ENCODE measurements at regions not wholly inside any gene's neighbourhood (a gene's known extent, or its start where the extent isn't known, plus 50 kb on each side); places are given as distances from the start of the nearest gene placed in this dataset.

DNA sequence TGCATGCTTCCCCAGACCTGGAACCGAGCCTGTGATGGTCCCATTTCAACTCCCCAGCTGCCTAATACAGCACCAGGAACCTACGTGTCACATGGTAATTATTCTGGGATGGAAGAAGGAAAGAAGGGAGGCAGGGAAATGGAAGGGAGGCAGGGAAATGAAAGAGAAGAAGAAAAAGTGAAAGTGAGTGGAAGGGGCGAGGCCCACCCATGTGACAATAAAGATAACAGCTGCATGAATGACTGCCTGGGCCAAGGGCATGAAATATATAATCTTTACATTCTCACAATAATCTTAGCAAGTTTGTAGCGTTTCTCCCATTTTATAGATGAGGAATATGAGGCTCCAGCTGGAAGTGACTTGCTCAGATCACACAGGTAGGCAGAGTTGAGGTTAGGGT, 245.0 kb upstream of the PWP1 start:
- intact Hi-C loops (cut with DNase I) = no loop called here
- no peaks in the 10 kb centered on the region for H3K27me3 ChIP-seq (ENCODE audit: control insufficient read depth in 1 of 2, insufficient read depth in 2 of 2, low read length in 1 of 2)
- no peak for ATAC-seq (ENCODE audit: low FRiP score)

DNA sequence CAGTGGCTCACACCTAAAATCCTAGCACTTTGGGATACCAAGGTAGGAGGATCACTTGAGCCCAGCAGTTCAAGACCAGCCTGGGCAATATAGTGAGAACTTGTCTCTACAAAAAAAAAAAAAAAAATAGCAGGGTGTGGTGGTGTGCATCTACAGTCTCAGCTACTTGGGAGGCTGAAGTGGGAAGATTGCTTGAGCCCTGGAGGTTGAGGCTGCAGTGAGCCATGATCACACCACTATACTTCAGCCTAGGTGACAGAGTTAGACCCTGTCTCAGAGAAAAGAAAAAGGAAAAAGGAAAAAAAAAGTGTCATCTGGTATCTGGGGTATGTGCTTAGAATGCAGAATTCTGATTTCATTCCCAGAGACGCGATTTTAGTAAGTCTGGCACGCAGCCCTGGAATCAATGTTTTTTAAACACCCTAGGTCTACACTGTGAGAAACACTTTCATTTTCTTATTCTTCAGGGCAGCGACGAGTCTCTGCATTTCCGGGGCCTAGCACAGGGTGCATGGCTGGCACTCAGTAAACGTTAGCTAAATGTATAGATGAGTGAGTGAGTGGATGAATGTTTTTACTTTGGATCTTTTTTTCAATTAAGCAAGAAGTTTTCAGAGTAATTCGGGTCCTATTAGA, 243.8 kb upstream of the PWP1 start:
- H3K4me1 ChIP-seq (ENCODE audit: control insufficient read depth in 1 of 2, insufficient read depth in 2 of 2, low read length in 2 of 2) = no peaks in the 10 kb centered on the region
- H3K27me3 ChIP-seq (ENCODE audit: control insufficient read depth in 1 of 2, insufficient read depth in 2 of 2, low read length in 1 of 2) = no peaks in the 10 kb centered on the region
- DNase-seq = no peak
- H3K9me3 ChIP-seq (ENCODE audit: control insufficient read depth, low read length) = no peaks in the 10 kb centered on the region
- no peaks in the 10 kb centered on the region for H3K36me3 ChIP-seq (ENCODE audit: control insufficient read depth in 1 of 2, insufficient read depth in 2 of 2, low read length in 1 of 2)
- no peak overlapping the region for H3K4me3 ChIP-seq (ENCODE audit: low read length in 2 of 2)
- ATAC-seq (ENCODE audit: low FRiP score) = no peak
- intact Hi-C loops (cut with DNase I) = no loop called here
- H3K27ac ChIP-seq (ENCODE audit: low read depth in 1 of 2, low read length in 2 of 2) = no peak overlapping the region
- 3 to 6% methylated on average over 8 of the region's 8 CpGs for WGBS, 2 donors

More for the DNA sequence above, 245.0 kb upstream of the PWP1 start:
- Histone ChIP-seq H3K27ac (ENCODE audit: low read depth in 1 of 2, low read length in 2 of 2) (no peak overlapping the region), H3K36me3 (ENCODE audit: control insufficient read depth in 1 of 2, insufficient read depth in 2 of 2, low read length in 1 of 2) (no peaks in the 10 kb centered on the region), H3K4me1 (ENCODE audit: control insufficient read depth in 1 of 2, insufficient read depth in 2 of 2, low read length in 2 of 2) (no peaks in the 10 kb centered on the region), H3K9me3 (ENCODE audit: control insufficient read depth, low read length) (no peaks in the 10 kb centered on the region), H3K4me3 (ENCODE audit: low read length in 2 of 2) (no peak overlapping the region)
- no peak for DNase-seq
- WGBS, 2 donors = 94 to 96% methylated on average over 4 of the region's 4 CpGs

DNA sequence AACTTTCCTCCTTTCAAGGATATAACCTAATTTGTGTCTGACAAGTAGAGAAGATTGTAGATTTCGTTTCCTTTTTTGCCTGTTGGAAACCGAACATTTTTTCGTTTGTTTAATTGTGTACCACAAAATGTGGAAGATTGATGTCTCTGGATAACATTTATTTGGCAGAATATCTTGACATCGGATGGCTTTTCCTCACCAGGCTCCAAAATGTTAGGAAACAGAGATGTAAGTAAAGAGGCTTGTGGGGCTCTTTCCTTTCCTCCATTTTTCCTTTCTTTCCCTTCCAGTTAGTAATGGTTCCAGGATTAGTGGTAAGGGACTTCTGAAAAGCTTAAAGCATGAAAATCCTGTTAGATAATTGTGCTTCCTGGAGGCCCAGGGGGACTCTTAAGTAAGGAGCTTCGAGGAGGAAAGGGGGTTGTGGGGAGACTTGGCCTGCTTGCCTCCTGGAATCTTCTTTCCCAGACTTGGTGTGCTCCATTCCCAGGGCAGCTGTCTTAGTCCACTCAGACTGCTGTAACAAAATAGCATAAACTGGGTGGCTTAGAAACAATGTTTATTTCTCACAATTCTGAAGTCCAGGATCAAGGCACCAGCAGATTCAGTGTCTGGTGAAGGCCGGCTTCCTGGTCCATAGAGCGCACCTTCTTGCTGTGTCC, 243.1 kb upstream of the PWP1 start:
- intact Hi-C loops (cut with DNase I) = no loop called here
- Histone ChIP-seq H3K27me3 (ENCODE audit: control insufficient read depth in 1 of 2, insufficient read depth in 2 of 2, low read length in 1 of 2) (no peaks in the 10 kb centered on the region), H3K4me1 (ENCODE audit: control insufficient read depth in 1 of 2, insufficient read depth in 2 of 2, low read length in 2 of 2) (no peaks in the 10 kb centered on the region), H3K4me3 (ENCODE audit: low read length in 2 of 2) (no peak overlapping the region), H3K9me3 (ENCODE audit: control insufficient read depth, low read length) (no peaks in the 10 kb centered on the region), H3K36me3 (ENCODE audit: control insufficient read depth in 1 of 2, insufficient read depth in 2 of 2, low read length in 1 of 2) (no peaks in the 10 kb centered on the region), H3K27ac (ENCODE audit: low read depth in 1 of 2, low read length in 2 of 2) (no peak overlapping the region)
- ATAC-seq (ENCODE audit: low FRiP score) (no peak), DNase-seq (no peak)
- 33 to 35% methylated on average over 7 of the region's 7 CpGs for WGBS, 2 donors

DNA sequence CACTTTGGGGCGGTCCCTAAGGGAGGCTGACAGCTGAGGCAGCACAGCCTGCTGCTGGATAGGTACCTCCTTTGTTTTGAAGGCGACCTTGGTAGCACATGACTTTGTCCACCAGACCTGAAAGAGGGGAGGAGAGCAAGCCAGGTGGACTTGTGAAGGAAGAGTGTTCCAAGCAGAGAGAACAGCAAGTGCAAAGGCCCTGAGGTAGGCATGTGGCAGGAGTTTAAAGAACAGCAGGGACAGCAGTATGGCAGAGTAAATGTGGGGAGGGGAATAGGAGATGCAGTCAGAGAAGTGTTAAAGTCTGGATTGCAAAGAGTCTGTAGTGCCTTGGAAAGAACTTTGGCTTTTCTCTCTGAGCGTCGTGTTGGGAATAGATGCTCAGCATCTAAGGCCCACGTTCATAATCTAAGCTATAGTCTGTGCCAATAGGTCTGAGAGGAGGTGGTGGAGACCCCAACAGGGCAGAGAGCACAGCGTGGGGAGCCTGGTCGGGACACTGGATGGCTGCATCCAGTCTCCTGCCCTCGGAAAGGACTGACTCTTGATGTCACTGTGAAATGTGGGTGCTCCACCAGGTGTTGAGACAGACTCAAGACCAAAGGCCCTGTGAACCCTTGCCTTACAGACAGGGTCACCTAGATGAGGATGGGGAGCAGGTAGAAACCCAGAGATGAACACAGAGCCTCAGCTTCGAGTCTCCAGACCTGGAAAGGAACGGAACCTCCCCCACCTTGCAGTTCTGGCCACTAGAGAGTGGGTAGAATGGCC, 242.1 kb upstream of the PWP1 start:
- intact Hi-C loops (cut with DNase I) = no loop called here
- Histone ChIP-seq H3K27ac (ENCODE audit: low read depth in 1 of 2, low read length in 2 of 2) (no peak overlapping the region), H3K9me3 (ENCODE audit: control insufficient read depth, low read length) (no peaks in the 10 kb centered on the region), H3K27me3 (ENCODE audit: control insufficient read depth in 1 of 2, insufficient read depth in 2 of 2, low read length in 1 of 2) (no peaks in the 10 kb centered on the region), H3K4me3 (ENCODE audit: low read length in 2 of 2) (no peak overlapping the region), H3K4me1 (ENCODE audit: control insufficient read depth in 1 of 2, insufficient read depth in 2 of 2, low read length in 2 of 2) (no peaks in the 10 kb centered on the region), H3K36me3 (ENCODE audit: control insufficient read depth in 1 of 2, insufficient read depth in 2 of 2, low read length in 1 of 2) (no peaks in the 10 kb centered on the region)
- no peak for DNase-seq
- ATAC-seq (ENCODE audit: low FRiP score) = no peak
- 85 to 92% methylated on average over 10 of the region's 10 CpGs for WGBS, 2 donors

DNA sequence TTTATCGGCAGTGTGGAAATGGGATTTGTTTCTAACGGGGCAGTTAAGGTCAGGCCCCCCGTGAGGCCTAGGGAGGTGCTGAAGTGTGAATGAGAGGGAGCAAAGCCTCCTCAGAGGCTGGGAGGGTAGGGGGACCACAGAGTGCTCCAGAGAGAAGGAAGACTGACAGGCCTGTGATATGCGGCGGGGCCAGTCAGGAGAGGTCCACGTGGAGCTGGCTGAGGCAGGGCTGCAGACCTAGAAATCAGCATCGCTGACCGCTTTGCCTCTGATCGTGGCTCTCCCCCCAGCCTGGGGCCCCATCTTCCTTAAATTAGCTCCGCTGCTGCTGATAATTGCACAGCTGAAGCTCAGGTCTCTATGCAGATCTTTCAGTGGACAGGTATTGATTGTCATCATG, 240.8 kb upstream of the PWP1 start:
- Histone ChIP-seq H3K9me3 (ENCODE audit: control insufficient read depth, low read length) (no peaks in the 10 kb centered on the region), H3K36me3 (ENCODE audit: control insufficient read depth in 1 of 2, insufficient read depth in 2 of 2, low read length in 1 of 2) (no peaks in the 10 kb centered on the region), H3K4me3 (ENCODE audit: low read length in 2 of 2) (no peak overlapping the region), H3K4me1 (ENCODE audit: control insufficient read depth in 1 of 2, insufficient read depth in 2 of 2, low read length in 2 of 2) (no peaks in the 10 kb centered on the region), H3K27ac (ENCODE audit: low read depth in 1 of 2, low read length in 2 of 2) (no peak overlapping the region), H3K27me3 (ENCODE audit: control insufficient read depth in 1 of 2, insufficient read depth in 2 of 2, low read length in 1 of 2) (no peaks in the 10 kb centered on the region)
- no peak for ATAC-seq (ENCODE audit: low FRiP score)
- intact Hi-C loops (cut with DNase I) = no loop called here
- WGBS, 2 donors = 93 to 94% methylated on average over 10 of the region's 10 CpGs
- DNase-seq = no peak

DNA sequence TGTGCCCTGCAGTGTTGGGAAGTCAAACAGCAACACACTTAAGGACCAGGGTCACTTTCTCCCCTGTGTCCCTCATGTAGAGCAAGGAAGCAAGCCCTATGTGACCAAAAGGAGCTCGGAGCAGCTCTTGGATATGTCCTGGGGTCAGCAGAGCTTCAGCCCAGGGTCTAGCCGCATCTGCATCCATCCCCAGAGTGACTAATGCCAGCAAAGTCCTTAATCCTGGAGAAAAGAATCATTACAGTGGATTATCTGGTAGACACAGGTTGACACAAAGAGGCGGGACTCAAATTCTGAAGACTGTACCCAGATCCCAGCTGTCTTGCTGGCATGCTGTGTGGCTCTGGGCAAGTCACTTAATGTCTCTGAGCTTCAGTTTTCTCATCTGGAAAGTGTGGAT, 239.1 kb upstream of the PWP1 start:
- Histone ChIP-seq H3K4me3 (ENCODE audit: low read length in 2 of 2) (no peak overlapping the region), H3K9me3 (ENCODE audit: control insufficient read depth, low read length) (no peaks in the 10 kb centered on the region), H3K27ac (ENCODE audit: low read depth in 1 of 2, low read length in 2 of 2) (no peak overlapping the region), H3K36me3 (ENCODE audit: control insufficient read depth in 1 of 2, insufficient read depth in 2 of 2, low read length in 1 of 2) (no peaks in the 10 kb centered on the region), H3K27me3 (ENCODE audit: control insufficient read depth in 1 of 2, insufficient read depth in 2 of 2, low read length in 1 of 2) (no peaks in the 10 kb centered on the region), H3K4me1 (ENCODE audit: control insufficient read depth in 1 of 2, insufficient read depth in 2 of 2, low read length in 2 of 2) (no peaks in the 10 kb centered on the region)
- no peak for ATAC-seq (ENCODE audit: low FRiP score)
- intact Hi-C loops (cut with DNase I) = no loop called here
- 96 to 97% methylated on average over 3 of the region's 3 CpGs for WGBS, 2 donors
- DNase-seq = no peak

DNA sequence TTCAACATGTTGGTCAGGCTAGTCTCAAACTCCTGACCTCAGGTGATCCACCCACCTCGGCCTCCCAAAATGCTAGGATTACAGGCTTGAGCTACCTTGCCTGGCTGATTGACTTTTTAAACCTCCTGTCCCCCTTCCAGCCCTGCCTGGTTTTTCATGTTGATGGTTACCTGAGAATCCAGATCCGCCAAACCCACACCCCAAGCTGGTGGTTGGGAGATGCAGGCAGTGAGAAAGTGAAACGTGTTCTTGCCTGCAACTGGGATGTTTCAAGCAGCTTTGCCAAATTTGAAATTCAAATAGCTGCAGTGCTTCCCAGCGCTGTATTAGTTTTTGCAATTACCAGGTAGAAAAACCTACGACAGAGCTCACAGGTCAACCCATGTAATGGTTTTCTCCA, 238.3 kb upstream of the PWP1 start:
- Histone ChIP-seq H3K36me3 (ENCODE audit: control insufficient read depth in 1 of 2, insufficient read depth in 2 of 2, low read length in 1 of 2) (no peaks in the 10 kb centered on the region), H3K27me3 (ENCODE audit: control insufficient read depth in 1 of 2, insufficient read depth in 2 of 2, low read length in 1 of 2) (no peaks in the 10 kb centered on the region), H3K9me3 (ENCODE audit: control insufficient read depth, low read length) (no peaks in the 10 kb centered on the region), H3K27ac (ENCODE audit: low read depth in 1 of 2, low read length in 2 of 2) (no peak overlapping the region), H3K4me1 (ENCODE audit: control insufficient read depth in 1 of 2, insufficient read depth in 2 of 2, low read length in 2 of 2) (no peaks in the 10 kb centered on the region), H3K4me3 (ENCODE audit: low read length in 2 of 2) (no peak overlapping the region)
- DNase-seq (no peak), ATAC-seq (ENCODE audit: low FRiP score) (no peak)
- intact Hi-C loops (cut with DNase I) = no loop called here
- WGBS, 2 donors = 92 to 93% methylated on average over 5 of the region's 5 CpGs

DNA sequence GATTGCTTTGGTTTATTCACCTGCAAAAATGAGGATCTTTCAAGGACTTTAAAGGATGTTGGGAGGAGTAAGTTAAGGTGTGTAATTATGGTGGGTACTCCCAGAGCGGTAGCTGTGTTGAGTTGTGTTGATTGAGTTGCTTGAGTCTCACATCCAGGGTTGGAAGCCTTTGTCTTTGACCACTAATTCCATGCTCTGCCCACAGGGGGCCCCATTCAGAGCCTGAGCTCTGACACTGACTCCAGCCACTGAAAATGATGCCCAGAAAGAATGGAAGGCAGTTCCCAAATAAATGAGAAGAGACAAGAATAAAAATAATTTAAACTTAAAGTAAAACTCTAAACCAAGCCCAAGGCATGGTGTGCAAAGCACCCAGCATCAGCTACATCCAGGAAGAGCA, 237.4 kb upstream of the PWP1 start:
- 82 to 84% methylated on average over 1 of the region's 1 CpG for WGBS, 2 donors
- intact Hi-C loops (cut with DNase I) = no loop called here
- no peaks in the 10 kb centered on the region for H3K4me1 ChIP-seq (ENCODE audit: control insufficient read depth in 1 of 2, insufficient read depth in 2 of 2, low read length in 2 of 2)
- no peak overlapping the region for H3K27ac ChIP-seq (ENCODE audit: low read depth in 1 of 2, low read length in 2 of 2)
- H3K36me3 ChIP-seq (ENCODE audit: control insufficient read depth in 1 of 2, insufficient read depth in 2 of 2, low read length in 1 of 2) = no peaks in the 10 kb centered on the region
- no peak for ATAC-seq (ENCODE audit: low FRiP score)
- H3K9me3 ChIP-seq (ENCODE audit: control insufficient read depth, low read length) = peaks cover 1% of the 10 kb centered on the region
- DNase-seq = no peak
- H3K27me3 ChIP-seq (ENCODE audit: control insufficient read depth in 1 of 2, insufficient read depth in 2 of 2, low read length in 1 of 2) = no peaks in the 10 kb centered on the region
- no peak overlapping the region for H3K4me3 ChIP-seq (ENCODE audit: low read length in 2 of 2)

DNA sequence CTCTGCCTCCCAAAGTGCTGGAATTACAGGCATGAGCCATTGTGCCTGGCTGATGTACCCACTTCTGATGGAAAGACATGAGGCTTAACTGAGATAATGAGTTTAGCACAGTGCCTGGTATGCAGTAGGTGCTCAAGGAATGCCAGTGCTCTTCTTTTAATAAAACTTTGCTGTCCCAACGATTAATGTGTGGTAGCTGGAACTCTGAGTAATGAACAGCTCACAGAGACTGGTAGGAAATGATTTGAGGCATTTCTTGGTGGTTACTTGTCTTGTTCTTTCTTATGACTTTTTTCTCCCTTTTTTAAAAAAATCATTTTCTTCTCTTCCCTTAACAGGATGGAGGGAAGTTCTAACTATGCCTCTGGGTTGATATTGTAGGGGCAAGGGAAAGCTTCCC, 235.7 kb upstream of the PWP1 start:
- intact Hi-C loops (cut with DNase I) = no loop called here
- ATAC-seq (ENCODE audit: low FRiP score) (no peak), DNase-seq (no peak)
- H3K9me3 ChIP-seq (ENCODE audit: control insufficient read depth, low read length) = peaks cover 1% of the 10 kb centered on the region
- WGBS, 2 donors = 59% methylated on average over 1 of the region's 1 CpG
- no peaks in the 10 kb centered on the region for H3K27me3 ChIP-seq (ENCODE audit: control insufficient read depth in 1 of 2, insufficient read depth in 2 of 2, low read length in 1 of 2)
- H3K36me3 ChIP-seq (ENCODE audit: control insufficient read depth in 1 of 2, insufficient read depth in 2 of 2, low read length in 1 of 2) = no peaks in the 10 kb centered on the region
- H3K4me1 ChIP-seq (ENCODE audit: control insufficient read depth in 1 of 2, insufficient read depth in 2 of 2, low read length in 2 of 2) = no peaks in the 10 kb centered on the region
- no peak overlapping the region for H3K4me3 ChIP-seq (ENCODE audit: low read length in 2 of 2)
- no peak overlapping the region for H3K27ac ChIP-seq (ENCODE audit: low read depth in 1 of 2, low read length in 2 of 2)
